Sciatic nerve (tissue), 2 donors: ENCODE measurements at regions not wholly inside any gene's neighbourhood (a gene's known extent, or its start where the extent isn't known, plus 50 kb on each side); places are given as distances from the start of the nearest gene placed in this dataset.
"Not testable (repeated sequence)": the region's sequence is repeated elsewhere in the genome, so short reads cannot be mapped to it uniquely, and the experiment has no call there.

Experiments
- ATAC-seq: fragments of 200-7000 bp; cut with Tn5 transposase; one replicate; pipeline ENCODE4 v1.9.1; 2020; ENCODE audit warnings: mild to moderate bottlenecking, moderate library complexity
- DNase-seq: peaks from one replicate; pipeline ENCODE4 v3.0.0-alpha.2; 2020; ENCODE audit warnings: low spot score
- intact Hi-C: fragments of 100-400 bp; cut with DNase I; formaldehyde crosslinking; loops from one replicate; pipeline ENCODE4 v1.14.2; 2022
- donor health status: DM: no; HTN: no; CAD: no.
- donor health status: DM: no; HTN: no; CAD: no.

GRCh38 chr13:42458193-42458592 is 115.8 kb upstream of the TNFSF11 start:
- no peak for DNase-seq
- no peak for ATAC-seq
- intact Hi-C loops = no loop called here

GRCh38 chr13:42466123-42466522 is 107.8 kb upstream of the TNFSF11 start:
- DNase-seq (no peak), ATAC-seq (no peak)
- intact Hi-C loops = no loop called here

- intact Hi-C loops = no loop called here
- no peak for DNase-seq
- no peak for ATAC-seq
Observed at GRCh38 chr13:42466609-42467008, 107.3 kb upstream of the TNFSF11 start.

GRCh38 chr13:42474954-42475353 is 99.0 kb upstream of the TNFSF11 start:
- DNase-seq = no peak
- intact Hi-C loops = no loop called here

GRCh38 chr13:42477596-42478190 is 96.3 kb upstream of the TNFSF11 start:
- intact Hi-C loops = no loop called here
- ATAC-seq (no peak), DNase-seq (no peak)

More at GRCh38 chr13:42474954-42475353, 99.0 kb upstream of the TNFSF11 start:
- ATAC-seq = no peak

- ATAC-seq = no peak
- intact Hi-C loops = no loop called here
- no peak for DNase-seq
Observed at GRCh38 chr13:42478531-42479156, 95.3 kb upstream of the TNFSF11 start.

- ATAC-seq (no peak), DNase-seq (no peak)
- intact Hi-C loops = no loop called here
Observed at GRCh38 chr13:42484386-42484785, 89.6 kb upstream of the TNFSF11 start.

GRCh38 chr13:42485272-42485671 is 88.7 kb upstream of the TNFSF11 start:
- ATAC-seq = no peak
- DNase-seq = no peak
- intact Hi-C loops = no loop called here

GRCh38 chr13:42486711-42487198 is 87.2 kb upstream of the TNFSF11 start:
- no peak for DNase-seq
- intact Hi-C loops = no loop called here
- peak; percentile 48 for ATAC-seq

GRCh38 chr13:42487221-42487620 is 86.7 kb upstream of the TNFSF11 start:
- ATAC-seq = no peak
- DNase-seq = no peak
- intact Hi-C loops = no loop called here

GRCh38 chr13:42490676-42491075 is 83.3 kb upstream of the TNFSF11 start:
- ATAC-seq = no peak
- no peak for DNase-seq
- intact Hi-C loops = no loop called here

- ATAC-seq (no peak), DNase-seq (no peak)
- intact Hi-C loops = no loop called here
Observed at GRCh38 chr13:42492372-42492920, 81.5 kb upstream of the TNFSF11 start.

- DNase-seq (no peak), ATAC-seq (no peak)
- intact Hi-C loops = no loop called here
Observed at GRCh38 chr13:42494157-42494556, 79.8 kb upstream of the TNFSF11 start.

GRCh38 chr13:42495255-42495654 is 78.7 kb upstream of the TNFSF11 start:
- intact Hi-C loops = no loop called here
- no peak for ATAC-seq
- DNase-seq = no peak

- DNase-seq (no peak), ATAC-seq (no peak)
- intact Hi-C loops = no loop called here
Observed at GRCh38 chr13:42495751-42496150, 78.2 kb upstream of the TNFSF11 start.

- ATAC-seq = not testable (repeated sequence)
Observed at GRCh38 chr13:42496926-42497554, 76.9 kb upstream of the TNFSF11 start.

GRCh38 chr13:42497798-42498197 is 76.2 kb upstream of the TNFSF11 start:
- no peak for DNase-seq
- ATAC-seq = no peak
- intact Hi-C loops = no loop called here

More at GRCh38 chr13:42496926-42497554, 76.9 kb upstream of the TNFSF11 start:
- DNase-seq, intact Hi-C loops: not testable (repeated sequence)

- DNase-seq (no peak), ATAC-seq (no peak)
- intact Hi-C loops = no loop called here
Observed at GRCh38 chr13:42498521-42498920, 75.4 kb upstream of the TNFSF11 start.
